Gastrocnemius medialis (tissue), 4 donors: ENCODE measurements at regions not wholly inside any gene's neighbourhood (a gene's known extent, or its start where the extent isn't known, plus 50 kb on each side); places are given as distances from the start of the nearest gene placed in this dataset.

ENCODE experiments used
- ATAC-seq, 2 donors: fragments of 150-250 bp; one replicate each; pipeline ENCODE4 v1.9.1; 2016
- DNase-seq, 2 donors: peaks; one replicate each; pipeline ENCODE4 v3.0.0-alpha.2; 2019
- H3K27ac ChIP-seq, 4 donors: fragments of 200-600 bp; sonication (generic); 1 replicate in 1 of 4; 2 replicates in 3 of 4; pipeline ENCODE4 v1.5.1; 2016 to 2018; ENCODE audit warnings: mild to moderate bottlenecking in 2 of 4, moderate library complexity in 1 of 4
- H3K27me3 ChIP-seq, 3 donors: fragments of 200-600 bp; sonication (generic) in 2 of 3; 1 replicate in 1 of 3; 2 replicates in 2 of 3; pipeline versions ENCODE4 v1.5.1 to v1.6.0; 2016 to 2019; ENCODE audit warnings: mild to moderate bottlenecking in 1 of 3, moderate library complexity in 1 of 3
- H3K36me3 ChIP-seq, 2 donors: fragments of 200-600 bp; sonication (generic) in 1 of 2; one replicate each; pipeline ENCODE4 v1.5.1; 2017 to 2018
- H3K4me1 ChIP-seq, 2 donors: fragments of 200-600 bp; sonication (generic) in 1 of 2; one replicate each; pipeline ENCODE4 v1.5.1; 2016 to 2017; ENCODE audit warnings: mild to moderate bottlenecking in 2 of 2
- H3K4me3 ChIP-seq, 4 donors: fragments of 200-600 bp; sonication (generic) in 3 of 4; 1 replicate in 1 of 4; 2 replicates in 3 of 4; pipeline ENCODE4 v1.5.1; 2016 to 2019; ENCODE audit warnings: mild to moderate bottlenecking in 2 of 4
- H3K9me3 ChIP-seq, 3 donors: fragments of 200-600 bp; sonication (generic) in 2 of 3; 1 replicate in 1 of 3; 2 replicates in 2 of 3; pipeline ENCODE4 v1.5.1; 2016 to 2019
- POLR2A ChIP-seq, 2 donors: fragments of 450-650 bp; IDR thresholded peaks; one replicate each; pipeline ENCODE4 v1.6.1; 2017; ENCODE audit warnings: antibody characterized with exemption in 2 of 2, mild to moderate bottlenecking in 2 of 2, moderate library complexity in 2 of 2
- in situ Hi-C, 4 donors: fragments of 200-750 bp; cut with MboI; loops; one replicate each; pipeline versions ENCODE4 v1.15.0 to v1.8.0; 2017; ENCODE audit warnings: low sequenced_read_pairs in 4 of 4
- intact Hi-C: fragments of 100-400 bp; cut with DNase I; formaldehyde crosslinking; loops from one replicate; pipeline ENCODE4 v1.15.1; 2023; ENCODE audit warnings: low total_unique reads
- TF ChIP-seq, protein P1 (sequence below), 5 experiments: fragments of 450-650 bp in 3 of 5; fragments of 200-600 bp in 2 of 5; sonication (generic) in 2 of 5; IDR thresholded peaks in 4 of 5; conservative IDR thresholded peaks in 1 of 5; 1 replicate in 4 of 5; 2 replicates in 1 of 5; pipeline ENCODE4 v1.5.1; 2016 to 2019; ENCODE audit warnings: antibody characterized with exemption in 5 of 5, mild to moderate bottlenecking in 3 of 5, moderate library complexity in 3 of 5

DNA sequence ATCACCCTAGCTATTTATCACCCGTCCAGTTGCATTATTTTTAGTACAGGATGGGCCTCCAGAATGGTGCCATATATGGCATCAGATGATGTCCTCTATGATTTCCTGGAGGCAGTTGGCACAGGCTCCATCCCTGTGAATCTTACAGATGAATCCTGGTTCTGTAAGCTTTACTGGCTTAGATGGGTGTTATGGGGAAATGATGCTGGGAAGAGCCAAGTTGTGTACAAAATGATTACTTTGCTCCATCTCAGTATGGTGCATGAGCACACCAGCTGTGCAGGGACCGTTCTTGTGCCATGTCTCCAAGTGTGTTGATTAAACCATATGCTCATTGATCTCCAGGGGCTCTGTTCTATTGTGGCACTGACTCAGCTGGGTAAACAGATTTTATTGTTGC is 755.7 kb downstream of the TLR4 start:
- H3K36me3 ChIP-seq = no peaks in the 10 kb centered on the region
- H3K4me3 ChIP-seq = no peak overlapping the region
- intact Hi-C loops = no loop called here
- no peaks in the 10 kb centered on the region for H3K4me1 ChIP-seq
- DNase-seq (no peak), ATAC-seq (no peak)
- no peak for TF ChIP-seq POLR2A (IDR thresholded peaks at IDR 0.05)
- TF ChIP-seq, protein P1, sequence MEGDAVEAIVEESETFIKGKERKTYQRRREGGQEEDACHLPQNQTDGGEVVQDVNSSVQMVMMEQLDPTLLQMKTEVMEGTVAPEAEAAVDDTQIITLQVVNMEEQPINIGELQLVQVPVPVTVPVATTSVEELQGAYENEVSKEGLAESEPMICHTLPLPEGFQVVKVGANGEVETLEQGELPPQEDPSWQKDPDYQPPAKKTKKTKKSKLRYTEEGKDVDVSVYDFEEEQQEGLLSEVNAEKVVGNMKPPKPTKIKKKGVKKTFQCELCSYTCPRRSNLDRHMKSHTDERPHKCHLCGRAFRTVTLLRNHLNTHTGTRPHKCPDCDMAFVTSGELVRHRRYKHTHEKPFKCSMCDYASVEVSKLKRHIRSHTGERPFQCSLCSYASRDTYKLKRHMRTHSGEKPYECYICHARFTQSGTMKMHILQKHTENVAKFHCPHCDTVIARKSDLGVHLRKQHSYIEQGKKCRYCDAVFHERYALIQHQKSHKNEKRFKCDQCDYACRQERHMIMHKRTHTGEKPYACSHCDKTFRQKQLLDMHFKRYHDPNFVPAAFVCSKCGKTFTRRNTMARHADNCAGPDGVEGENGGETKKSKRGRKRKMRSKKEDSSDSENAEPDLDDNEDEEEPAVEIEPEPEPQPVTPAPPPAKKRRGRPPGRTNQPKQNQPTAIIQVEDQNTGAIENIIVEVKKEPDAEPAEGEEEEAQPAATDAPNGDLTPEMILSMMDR (IDR thresholded peaks at IDR 0.05 in 4 of 5, conservative IDR thresholded peaks at IDR 0.05 in 1 of 5) = no peak
- H3K9me3 ChIP-seq = no peaks in the 10 kb centered on the region
- no peak overlapping the region for H3K27ac ChIP-seq
- no peaks in the 10 kb centered on the region for H3K27me3 ChIP-seq
- in situ Hi-C loops = no loop called here

DNA sequence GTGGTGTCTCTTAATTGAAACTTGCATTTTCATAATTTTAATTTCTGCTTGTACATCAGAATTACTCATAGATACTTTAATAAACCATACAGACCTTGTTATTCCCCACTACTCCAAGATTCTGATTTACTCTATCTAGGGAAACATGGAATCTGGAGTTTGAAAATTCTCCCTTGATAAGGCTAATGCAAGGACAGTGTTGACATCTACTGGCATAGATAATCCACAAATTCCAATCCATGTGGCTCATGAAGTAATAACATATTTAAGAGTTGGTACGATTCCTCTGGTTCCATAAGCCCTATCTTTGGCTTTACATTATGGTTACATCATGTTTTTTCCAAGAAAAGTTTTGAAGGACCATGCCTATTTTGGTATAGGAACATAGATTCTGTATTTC is 759.2 kb downstream of the TLR4 start:
- no peaks in the 10 kb centered on the region for H3K4me1 ChIP-seq
- H3K36me3 ChIP-seq = no peaks in the 10 kb centered on the region
- no peaks in the 10 kb centered on the region for H3K9me3 ChIP-seq
- no peak overlapping the region for H3K4me3 ChIP-seq
- no peak overlapping the region for H3K27ac ChIP-seq
- no peak for TF ChIP-seq POLR2A (IDR thresholded peaks at IDR 0.05)
- TF ChIP-seq, protein P1 (IDR thresholded peaks at IDR 0.05 in 4 of 5, conservative IDR thresholded peaks at IDR 0.05 in 1 of 5) = no peak
- ATAC-seq = no peak
- no peaks in the 10 kb centered on the region for H3K27me3 ChIP-seq
- DNase-seq = no peak
- intact Hi-C loops = no loop called here
- in situ Hi-C loops = no loop called here

DNA sequence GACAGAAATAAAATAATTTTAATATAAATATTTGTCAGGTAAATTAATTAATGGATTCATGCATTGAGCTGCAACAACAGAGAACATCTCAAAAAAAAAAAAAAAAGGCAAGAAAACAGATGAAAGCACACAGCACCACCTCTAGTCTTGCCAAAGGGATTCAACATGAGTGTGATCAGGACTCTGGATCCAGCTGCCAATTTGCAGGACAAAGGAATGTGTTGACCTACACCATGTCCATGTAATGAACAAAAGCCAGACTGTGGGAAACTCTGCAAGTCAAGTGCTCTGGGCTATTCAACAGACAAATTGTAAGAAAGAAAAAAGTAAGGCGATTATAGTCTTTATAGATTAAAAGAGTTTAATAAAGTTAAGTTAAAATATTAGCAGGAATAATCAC is 769.3 kb downstream of the TLR4 start:
- intact Hi-C loops = no loop called here
- in situ Hi-C loops = no loop called here
- ATAC-seq = no peak

DNA sequence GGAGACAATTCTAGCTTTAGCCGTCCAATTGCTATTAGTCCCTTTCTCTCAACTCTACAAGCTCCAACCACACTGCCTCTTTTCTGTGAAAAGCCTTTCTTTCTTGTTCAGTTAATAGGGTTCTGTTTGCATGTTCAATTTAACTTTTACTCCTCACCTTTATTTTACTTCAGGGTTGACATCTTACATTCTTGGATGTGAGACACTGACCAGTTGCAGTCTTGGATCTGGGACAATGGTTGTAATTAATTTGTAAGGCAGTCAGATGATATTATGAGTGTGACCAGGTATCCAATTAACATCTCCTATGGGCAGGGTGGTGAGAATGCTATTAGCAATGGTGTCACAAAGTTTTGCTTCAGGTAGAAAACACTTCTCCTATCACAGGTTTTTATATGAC is 774.5 kb downstream of the TLR4 start:
- Histone ChIP-seq H3K4me1 (no peaks in the 10 kb centered on the region), H3K27me3 (no peaks in the 10 kb centered on the region), H3K36me3 (no peaks in the 10 kb centered on the region), H3K4me3 (no peak overlapping the region), H3K9me3 (no peaks in the 10 kb centered on the region), H3K27ac (no peak overlapping the region)
- intact Hi-C loops = no loop called here
- DNase-seq (no peak), ATAC-seq (no peak)
- TF ChIP-seq POLR2A (IDR thresholded peaks at IDR 0.05) = no peak
- TF ChIP-seq, protein P1 (IDR thresholded peaks at IDR 0.05 in 4 of 5, conservative IDR thresholded peaks at IDR 0.05 in 1 of 5) = no peak
- in situ Hi-C loops = no loop called here

More for the DNA sequence above, 769.3 kb downstream of the TLR4 start:
- H3K4me3 ChIP-seq = no peak overlapping the region
- no peaks in the 10 kb centered on the region for H3K27me3 ChIP-seq
- no peak for TF ChIP-seq POLR2A (IDR thresholded peaks at IDR 0.05)
- no peak overlapping the region for H3K27ac ChIP-seq
- H3K9me3 ChIP-seq = no peaks in the 10 kb centered on the region
- H3K36me3 ChIP-seq = no peaks in the 10 kb centered on the region
- H3K4me1 ChIP-seq = no peaks in the 10 kb centered on the region
- no peak for DNase-seq

DNA sequence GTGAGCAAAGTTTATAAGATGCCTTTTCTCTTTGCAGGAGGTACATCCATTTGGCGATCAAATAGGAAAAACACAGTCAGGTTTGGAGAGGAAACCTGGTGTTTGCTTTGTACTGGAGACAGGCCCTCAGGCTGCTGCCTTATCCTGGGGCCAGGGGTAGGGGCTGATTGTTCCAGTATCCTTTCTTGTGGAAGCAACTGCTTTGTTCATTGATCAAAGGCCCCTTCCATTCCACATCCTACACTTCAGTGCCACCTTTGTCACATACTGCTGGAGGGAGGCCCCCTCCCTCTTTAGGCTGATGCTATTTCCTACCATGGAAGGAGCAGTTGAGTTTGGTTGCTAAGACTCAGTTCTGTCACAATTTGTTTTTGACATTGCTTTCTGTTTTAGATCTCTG is 778.1 kb downstream of the TLR4 start:
- Histone ChIP-seq H3K9me3 (no peaks in the 10 kb centered on the region), H3K36me3 (no peaks in the 10 kb centered on the region), H3K4me1 (no peaks in the 10 kb centered on the region), H3K27ac (no peak overlapping the region), H3K27me3 (no peaks in the 10 kb centered on the region), H3K4me3 (no peak overlapping the region)
- in situ Hi-C loops = no loop called here
- no peak for TF ChIP-seq POLR2A (IDR thresholded peaks at IDR 0.05)
- TF ChIP-seq, protein P1 (IDR thresholded peaks at IDR 0.05 in 4 of 5, conservative IDR thresholded peaks at IDR 0.05 in 1 of 5) = no peak
- no peak for DNase-seq
- no peak for ATAC-seq
- intact Hi-C loops = no loop called here
